Nephron progenitor cell (in vitro differentiated cells): ENCODE measurements at regions not wholly inside any gene's neighbourhood (a gene's known extent, or its start where the extent isn't known, plus 50 kb on each side); places are given as distances from the start of the nearest gene placed in this dataset.

Experiments
- DNase-seq: peaks from one replicate; pipeline ENCODE4 v3.0.0; 2021
- H3K27ac Mint-ChIP-seq: 2 replicates; pipeline ENCODE4 v1.8.0; 2021; ENCODE audit warnings: mild to moderate bottlenecking, moderate library complexity, mixed read lengths
- H3K27me3 Mint-ChIP-seq: 2 replicates; pipeline ENCODE4 v1.8.0; 2021; ENCODE audit warnings: mild to moderate bottlenecking, low read depth, mixed read lengths; ENCODE audit not compliant: poor library complexity
- H3K36me3 Mint-ChIP-seq: 2 replicates; pipeline ENCODE4 v1.8.0; 2021; ENCODE audit warnings: low read depth, mixed read lengths
- H3K4me1 Mint-ChIP-seq: 2 replicates; pipeline ENCODE4 v1.8.0; 2021; ENCODE audit warnings: mixed read lengths
- H3K4me3 Mint-ChIP-seq: 2 replicates; pipeline ENCODE4 v1.8.0; 2021; ENCODE audit warnings: mild to moderate bottlenecking, moderate library complexity, mixed read lengths
- H3K9me3 Mint-ChIP-seq: 2 replicates; pipeline ENCODE4 v1.8.0; 2021; ENCODE audit warnings: mild to moderate bottlenecking, moderate library complexity, mixed read lengths
- CTCF ChIP-seq: fragments of 200-600 bp; sonication (generic); IDR thresholded peaks from 2 replicates; pipeline ENCODE4 v1.5.0; 2021; ENCODE audit warnings: antibody characterized with exemption

DNA sequence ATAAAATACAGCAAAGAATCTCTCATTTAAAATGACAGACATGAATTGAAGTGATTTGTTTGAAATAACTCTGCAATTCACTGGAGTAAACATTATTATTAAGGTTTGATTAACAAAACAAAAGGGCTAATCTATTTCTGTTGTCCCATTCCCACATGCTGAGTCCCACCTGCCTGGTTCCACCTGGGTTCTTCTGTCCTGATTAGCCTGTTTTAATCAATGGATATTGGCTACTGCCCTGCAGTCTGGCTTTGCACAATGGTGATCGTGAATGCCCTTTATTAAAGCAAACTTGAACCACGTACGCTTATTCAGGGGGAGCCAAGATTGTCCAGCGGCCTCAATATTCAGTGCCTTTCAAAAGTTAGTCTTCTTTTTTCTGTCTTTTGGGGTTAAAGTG is 72.8 kb upstream of the CDH19 start:
- H3K36me3 Mint-ChIP-seq: no peaks in the 10 kb centered on the region

GRCh38 chr18:66674286-66674685 is 70.4 kb upstream of the CDH19 start:
- TF ChIP-seq CTCF: no peak
- H3K4me1 Mint-ChIP-seq: no peaks in the 10 kb centered on the region
- no peak overlapping the region for H3K27ac Mint-ChIP-seq
- no peak for DNase-seq
- no peaks in the 10 kb centered on the region for H3K27me3 Mint-ChIP-seq
- H3K36me3 Mint-ChIP-seq: no peaks in the 10 kb centered on the region
- peaks cover 11% of the 10 kb centered on the region for H3K9me3 Mint-ChIP-seq
- no peak overlapping the region for H3K4me3 Mint-ChIP-seq

More for the DNA sequence above, 72.8 kb upstream of the CDH19 start:
- Mint-ChIP-seq H3K4me1 (no peaks in the 10 kb centered on the region), H3K4me3 (no peak overlapping the region), H3K9me3 (peaks cover 11% of the 10 kb centered on the region), H3K27ac (no peak overlapping the region), H3K27me3 (no peaks in the 10 kb centered on the region)
- TF ChIP-seq CTCF: no peak
- DNase-seq: no peak

DNA sequence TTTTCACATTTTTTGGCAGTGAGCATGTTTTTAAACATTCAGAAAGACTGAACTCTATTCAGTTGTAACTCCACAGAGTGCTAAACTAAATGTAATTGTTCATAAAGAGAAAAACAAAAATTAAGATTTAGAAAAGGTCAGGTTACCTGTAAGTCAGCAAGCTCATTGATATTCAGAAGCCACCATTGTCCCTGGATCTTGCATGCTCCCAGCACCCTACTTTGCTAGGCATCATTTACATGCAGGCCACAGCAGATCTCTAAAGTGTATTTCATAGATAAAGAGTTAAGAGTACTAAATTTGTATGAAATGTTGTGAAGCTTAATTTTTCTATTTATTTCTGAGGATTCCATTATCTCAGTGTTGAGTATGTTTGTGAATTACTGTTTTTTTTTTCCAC is 64.8 kb upstream of the CDH19 start:
- no peak for TF ChIP-seq CTCF
- Mint-ChIP-seq H3K27me3 (no peaks in the 10 kb centered on the region), H3K4me1 (no peaks in the 10 kb centered on the region), H3K27ac (no peak overlapping the region), H3K4me3 (no peak overlapping the region), H3K9me3 (no peaks in the 10 kb centered on the region), H3K36me3 (no peaks in the 10 kb centered on the region)
- no peak for DNase-seq

DNA sequence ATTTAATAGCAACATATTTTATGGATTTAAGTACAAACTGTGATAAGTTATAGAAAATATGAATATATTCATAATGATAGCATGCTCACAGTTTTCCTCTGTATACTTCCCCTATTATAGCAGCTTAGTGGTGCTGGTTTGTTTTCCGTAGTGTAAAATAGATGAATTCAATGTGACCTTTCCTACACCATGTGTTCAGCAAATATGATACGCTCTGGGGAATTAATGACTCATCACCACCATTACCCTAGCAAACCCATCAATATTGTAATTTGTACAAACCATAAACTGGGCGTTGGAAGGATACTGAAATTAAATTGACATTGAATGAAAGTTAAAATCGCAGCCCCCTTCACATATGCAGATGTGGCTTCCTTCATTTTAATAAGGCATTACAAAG is 58.7 kb upstream of the CDH19 start:
- H3K4me3 Mint-ChIP-seq: no peak overlapping the region
- H3K27me3 Mint-ChIP-seq: no peaks in the 10 kb centered on the region
- no peaks in the 10 kb centered on the region for H3K36me3 Mint-ChIP-seq
- H3K9me3 Mint-ChIP-seq: no peaks in the 10 kb centered on the region
- DNase-seq: no peak
- no peaks in the 10 kb centered on the region for H3K4me1 Mint-ChIP-seq
- no peak overlapping the region for H3K27ac Mint-ChIP-seq
- no peak for TF ChIP-seq CTCF

DNA sequence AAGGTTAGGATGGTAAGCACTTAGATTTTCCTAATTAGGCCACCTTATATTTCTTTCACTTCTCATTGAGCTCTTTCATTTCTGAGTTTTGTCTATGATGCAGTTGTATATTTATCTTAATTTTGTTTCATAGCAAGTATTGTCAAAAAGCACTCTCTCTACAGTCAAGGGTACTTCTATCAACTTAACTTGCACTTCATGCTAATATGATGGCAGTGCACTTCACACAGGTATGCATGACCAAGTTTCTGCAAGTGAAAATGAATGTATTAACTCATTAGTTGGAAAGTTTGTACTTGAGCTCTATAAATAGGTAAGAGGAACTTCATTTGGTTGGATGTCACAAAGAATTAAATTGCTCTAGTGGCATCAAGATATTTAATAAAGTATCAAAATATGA is 51.5 kb upstream of the CDH19 start:
- Mint-ChIP-seq H3K36me3 (no peaks in the 10 kb centered on the region), H3K4me1 (no peaks in the 10 kb centered on the region), H3K27ac (no peak overlapping the region), H3K4me3 (no peak overlapping the region), H3K9me3 (no peaks in the 10 kb centered on the region), H3K27me3 (peaks cover 3% of the 10 kb centered on the region)
- no peak for TF ChIP-seq CTCF
- no peak for DNase-seq
